ENCODE measurements at regions not wholly inside any gene's neighbourhood (a gene's known extent, or its start where the extent isn't known, plus 50 kb on each side); places are given as distances from the start of the nearest gene placed in this dataset.

- TF ChIP-seq EZH2 (IDR thresholded peaks at IDR 0.05; ENCODE audit: low read length, missing control alignments): no peak
- TF ChIP-seq CTCF (conservative IDR thresholded peaks at IDR 0.05 in 1 of 2, IDR thresholded peaks at IDR 0.05 in 1 of 2; ENCODE audit: low read depth in 1 of 2, low read length in 2 of 2): no peak
Observed at GRCh38 chr10:78910021-78910420, 158.7 kb upstream of the ZMIZ1 start.
